Muscle of back (tissue), 3 donors: ENCODE measurements at regions not wholly inside any gene's neighbourhood (a gene's known extent, or its start where the extent isn't known, plus 50 kb on each side); places are given as distances from the start of the nearest gene placed in this dataset.
"Not testable (repeated sequence)": the region's sequence is repeated elsewhere in the genome, so short reads cannot be mapped to it uniquely, and the experiment has no call there.

Experiments
- DNase-seq, 3 donors: peaks; one replicate each; pipeline versions ENCODE4 v3.0.0 to v3.0.0-alpha.2; 2013

DNA sequence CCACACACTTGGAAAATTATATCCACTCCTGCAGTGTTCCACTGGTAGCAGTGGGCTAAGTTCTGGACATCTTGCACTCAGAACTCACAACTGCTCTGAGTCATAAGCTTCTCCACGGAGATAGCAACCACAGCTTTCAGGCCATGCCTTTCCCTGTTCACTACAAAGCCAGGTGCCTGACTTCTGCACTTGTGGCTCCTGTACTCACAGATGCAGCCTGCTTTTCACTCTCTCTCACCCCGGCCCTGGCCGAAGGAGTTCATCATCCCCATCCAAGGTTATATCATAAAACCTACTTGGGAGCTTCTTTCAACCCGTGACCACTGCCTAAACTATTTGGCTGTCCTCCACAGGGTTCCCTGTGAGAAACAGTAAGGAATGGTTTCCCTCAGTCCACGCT, 999.4 kb downstream of the GLUD2 start:
- DNase-seq: no peak

DNA sequence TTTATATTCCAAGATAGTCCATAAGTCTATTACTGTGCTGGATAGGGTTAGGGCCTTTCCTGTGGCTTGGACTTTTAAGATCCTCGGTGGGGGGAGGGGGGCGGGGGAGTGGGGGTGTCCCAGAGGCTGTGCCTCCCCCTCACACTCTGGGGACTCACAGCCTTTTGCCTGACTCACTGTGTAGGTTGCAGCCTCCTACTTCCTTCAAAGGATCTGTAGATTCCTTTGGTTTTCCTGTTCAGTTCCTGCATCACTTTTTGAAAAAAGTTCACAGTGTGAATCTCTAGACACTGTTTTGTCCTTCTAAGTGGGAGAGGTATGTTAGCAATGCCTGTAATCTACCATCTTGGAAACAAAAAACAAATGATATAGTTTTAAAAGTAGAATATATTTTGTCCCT, 999.9 kb downstream of the GLUD2 start:
- DNase-seq: no peak

DNA sequence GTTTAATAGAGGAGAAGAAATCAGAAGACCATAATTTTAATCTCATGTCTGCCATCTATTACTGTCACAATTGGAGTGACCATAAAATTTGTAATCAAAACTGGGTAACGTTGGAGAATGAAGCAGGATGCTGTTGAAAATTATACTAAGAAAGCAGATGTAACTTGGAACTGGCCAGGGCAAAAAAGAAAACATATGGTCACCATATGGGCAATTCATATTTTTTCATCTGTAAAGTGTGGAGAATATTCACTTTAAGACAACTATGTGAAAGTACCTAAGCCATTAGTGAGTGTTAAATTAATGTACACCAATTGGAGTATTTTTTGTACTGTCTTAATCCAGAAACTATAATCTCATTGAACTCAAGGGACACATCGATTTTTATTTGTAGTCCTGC, 1008.0 kb downstream of the GLUD2 start:
- DNase-seq: peak in 1 of 3 donors; percentile 8

- DNase-seq: peak in 1 of 3 donors; percentile 1
These were observed 1008.7 kb downstream of the GLUD2 start for GRCh38 chrX:122055979-122056715.

- no peak for DNase-seq
These were observed 1028.8 kb downstream of the GLUD2 start for GRCh38 chrX:122076241-122076640.

GRCh38 chrX:122078079-122078478, 1030.7 kb downstream of the GLUD2 start:
- no peak for DNase-seq

GRCh38 chrX:122087341-122087740, 1039.9 kb downstream of the GLUD2 start:
- DNase-seq: peak; percentile 12 to 52 (median 30)

DNA sequence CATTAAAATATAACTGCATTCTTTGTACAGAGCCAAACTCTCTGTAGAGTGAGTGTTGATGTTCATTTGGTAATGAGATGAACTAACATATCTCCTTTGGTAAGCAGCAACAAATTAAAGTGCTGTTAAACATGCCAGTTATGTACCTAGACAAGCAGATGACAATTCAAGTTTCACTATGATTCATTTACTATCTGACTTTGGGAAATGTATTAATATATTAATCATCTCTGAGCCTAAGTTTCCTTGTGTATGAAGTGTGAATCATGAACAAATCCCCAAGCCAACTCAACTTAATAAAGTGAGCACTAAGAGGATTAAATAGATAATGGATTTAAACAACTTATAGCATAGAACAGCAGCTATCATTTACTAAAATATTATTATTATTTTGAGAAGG, 1044.2 kb downstream of the GLUD2 start:
- DNase-seq: no peak

DNA sequence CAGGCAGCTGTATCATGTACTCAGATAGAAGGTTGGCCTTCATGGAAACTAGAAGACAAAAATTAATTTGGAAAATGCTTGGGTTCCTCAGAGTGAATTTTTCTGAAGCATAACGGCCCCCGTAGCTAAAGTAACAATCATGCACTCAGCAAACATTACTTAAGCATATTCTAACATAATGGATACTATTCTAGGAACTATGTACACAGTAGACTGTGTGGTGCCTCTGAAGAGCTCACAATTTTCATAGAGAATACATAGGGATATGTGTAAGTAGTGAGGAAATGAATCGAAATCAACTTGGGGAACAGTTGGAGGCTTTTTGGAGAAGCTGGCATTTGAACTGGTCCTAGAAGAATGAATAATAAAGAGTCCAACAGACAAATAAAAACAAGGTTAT, 1045.0 kb downstream of the GLUD2 start:
- no peak for DNase-seq

- no peak for DNase-seq
These were observed 1045.6 kb downstream of the GLUD2 start for GRCh38 chrX:122092978-122093377.

DNA sequence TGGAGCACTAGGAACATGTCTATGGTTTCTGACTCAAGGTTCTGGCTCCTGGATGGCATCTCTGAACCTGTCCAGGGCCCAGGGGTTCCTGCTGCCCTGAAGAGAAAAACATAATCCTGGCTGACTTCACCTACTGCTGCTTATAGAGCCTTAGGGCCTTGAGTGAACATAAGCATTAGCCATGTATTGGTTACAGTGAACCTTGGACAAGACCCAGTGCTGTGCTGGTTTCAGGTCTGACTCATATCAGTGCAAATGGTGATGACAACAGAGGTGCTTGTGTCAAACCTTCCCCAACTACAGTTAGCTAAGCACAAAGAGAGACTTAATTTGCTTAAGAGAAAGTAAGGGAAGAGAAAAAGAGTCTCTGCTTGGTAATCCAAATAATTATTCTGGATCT, 1047.2 kb downstream of the GLUD2 start:
- no peak for DNase-seq

DNA sequence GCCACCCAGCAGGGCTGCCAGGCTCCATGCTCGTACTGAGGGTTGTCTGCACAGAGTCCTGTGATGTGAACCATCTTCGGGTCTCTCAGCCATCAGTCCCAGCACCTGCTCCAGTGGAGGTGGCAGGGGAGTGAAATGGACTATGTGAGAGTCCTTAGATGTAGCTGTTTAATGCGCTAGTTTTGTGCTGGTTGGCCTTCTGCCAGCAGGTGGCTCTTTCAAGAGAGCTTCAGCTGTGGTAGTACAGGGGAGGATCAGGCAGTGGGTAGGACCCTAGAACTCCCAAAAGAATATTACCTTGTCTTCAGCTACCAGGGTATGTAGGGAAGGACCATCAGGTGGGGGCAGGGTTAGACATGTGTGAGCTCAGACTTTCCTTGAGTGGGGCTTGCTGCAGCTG, 1066.0 kb downstream of the GLUD2 start:
- DNase-seq: no peak

- DNase-seq: no peak
These were observed 1066.5 kb downstream of the GLUD2 start for GRCh38 chrX:122113896-122114295.

DNA sequence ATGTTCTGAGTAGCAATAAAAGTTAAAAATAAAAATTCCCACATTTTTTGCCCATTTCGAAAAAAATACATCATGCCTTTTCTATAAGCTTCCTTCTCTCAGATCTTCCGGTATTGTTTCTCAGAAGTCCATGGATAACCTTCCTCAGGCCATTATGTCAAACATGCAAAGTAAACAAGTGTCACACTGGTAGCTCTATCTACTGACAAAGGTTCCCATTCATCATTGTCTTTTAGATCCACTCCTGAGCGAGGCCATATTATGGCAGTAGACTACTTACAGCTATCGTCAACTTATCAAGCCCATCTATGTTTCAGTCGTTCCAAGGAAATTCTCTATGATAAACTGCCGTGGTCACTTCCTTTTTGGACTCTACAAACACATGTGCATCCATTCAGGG, 1068.2 kb downstream of the GLUD2 start:
- DNase-seq: no peak

- DNase-seq: peak in 1 of 3 donors; percentile 12
These were observed 1064.7 kb upstream of the GRIA3 start for GRCh38 chrX:122119361-122119760.

- no peak for DNase-seq
These were observed 1061.8 kb upstream of the GRIA3 start for GRCh38 chrX:122122274-122122673.

GRCh38 chrX:122133478-122133877, 1050.6 kb upstream of the GRIA3 start:
- DNase-seq: no peak

DNA sequence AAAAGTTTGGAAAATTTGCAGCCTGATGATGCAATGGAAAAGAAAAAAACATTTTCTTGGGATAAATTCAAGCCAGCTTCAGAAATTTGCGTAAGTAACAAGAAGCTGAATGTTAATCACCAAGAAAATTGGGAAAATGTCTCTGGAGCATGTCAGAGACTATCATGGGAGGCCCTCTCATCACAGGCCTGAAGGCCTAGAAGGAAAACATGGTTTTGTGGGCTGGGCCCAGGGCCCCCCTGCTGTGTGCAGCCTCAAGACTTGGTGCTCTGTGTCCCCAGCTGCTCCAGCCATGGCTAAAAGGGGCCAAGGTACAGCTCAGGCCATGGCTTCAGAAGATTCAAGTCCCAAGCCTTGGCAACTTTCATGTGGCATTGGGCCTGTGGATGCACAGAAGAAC, 1049.8 kb upstream of the GRIA3 start:
- peak in 1 of 3 donors; percentile 25 for DNase-seq

DNA sequence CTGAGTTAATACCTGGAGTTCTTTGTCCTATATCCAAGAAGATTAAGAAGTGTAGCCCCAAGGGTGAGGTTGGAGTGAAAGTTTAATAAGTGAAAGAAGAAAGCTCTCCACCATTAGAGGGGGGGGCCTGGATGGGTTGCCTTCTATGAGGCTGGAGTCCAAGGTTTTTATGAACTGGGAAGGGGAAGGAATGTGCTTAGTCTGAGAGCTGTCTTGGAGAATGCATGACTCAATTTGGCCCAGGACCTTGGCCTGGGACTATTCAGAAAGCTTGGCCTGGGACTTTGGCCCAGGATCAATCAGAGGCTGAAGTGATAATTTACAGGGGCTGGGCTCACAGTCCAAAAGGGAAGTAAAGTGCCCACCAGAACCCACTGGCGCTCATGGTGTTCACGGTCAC, 1049.0 kb upstream of the GRIA3 start:
- peak in 2 of 3 donors; percentile 14 to 44 for DNase-seq

GRCh38 chrX:122140219-122140618, 1043.9 kb upstream of the GRIA3 start:
- not testable (repeated sequence) for DNase-seq

- no peak for DNase-seq
These were observed 1030.1 kb upstream of the GRIA3 start for GRCh38 chrX:122154019-122154418.

GRCh38 chrX:122168241-122168640, 1015.8 kb upstream of the GRIA3 start:
- DNase-seq: no peak

DNA sequence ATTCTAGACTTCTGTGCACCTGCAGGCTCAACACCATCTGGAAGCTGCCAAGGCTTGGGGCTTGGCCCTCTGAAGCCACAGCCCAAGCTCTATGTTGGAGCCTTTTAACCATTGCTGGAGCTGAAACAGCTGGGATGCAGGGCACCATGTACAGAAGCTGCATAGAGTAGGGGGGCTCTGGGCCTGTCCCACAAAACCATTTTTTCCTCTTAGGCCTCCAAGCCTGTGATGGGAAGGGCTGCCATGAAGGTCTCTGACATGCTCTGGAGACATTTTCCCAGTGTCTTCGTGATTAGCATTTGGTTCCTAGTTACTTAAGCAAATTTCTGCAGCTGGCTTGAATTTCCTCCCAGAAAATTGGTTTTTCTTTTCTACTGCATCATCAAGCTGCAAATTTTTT, 999.3 kb upstream of the GRIA3 start:
- DNase-seq: no peak

DNA sequence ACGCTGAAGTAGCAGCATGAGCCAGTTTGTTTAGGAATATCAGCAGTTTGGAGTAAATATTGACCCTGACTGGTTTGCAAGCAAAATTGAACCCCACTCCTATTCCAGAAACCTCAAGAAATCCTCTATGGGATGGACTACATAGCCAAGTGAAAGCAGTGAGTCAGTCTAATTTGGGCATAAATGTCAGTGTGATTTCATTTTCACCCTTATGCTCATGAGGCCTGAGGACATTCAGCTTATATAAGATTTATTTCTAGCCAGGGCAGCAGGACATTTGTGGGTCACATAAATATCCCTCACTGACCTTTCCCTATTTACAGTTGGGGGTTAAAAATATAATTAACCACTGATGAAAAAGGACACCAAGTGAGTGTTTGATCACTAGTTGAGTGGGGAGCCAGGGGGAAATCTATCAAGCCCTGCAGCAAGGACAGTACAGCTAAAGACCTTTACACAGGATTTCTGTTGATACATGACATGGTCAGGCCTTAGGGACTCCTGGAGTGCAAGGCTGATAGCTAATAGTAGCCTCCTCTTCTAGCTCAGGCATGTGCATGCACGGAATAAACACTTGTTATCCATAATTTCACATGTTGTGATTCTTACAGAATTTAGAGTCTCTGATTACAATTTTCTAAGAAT, 996.9 kb upstream of the GRIA3 start:
- peak in 1 of 3 donors; percentile 0 for DNase-seq
